Spinal cord (tissue), 9 donors: ENCODE measurements at regions not wholly inside any gene's neighbourhood (a gene's known extent, or its start where the extent isn't known, plus 50 kb on each side); places are given as distances from the start of the nearest gene placed in this dataset.
A peak's percentile ranks its signal among the peaks of the same experiment; 100 is the strongest.

Experiments used
- DNase-seq, 6 donors: peaks; one replicate each; pipeline versions ENCODE4 v3.0.0 to v3.0.0-alpha.2; 2013 to 2015; ENCODE audit warnings: low spot score in 6 of 6, low read depth in 4 of 6
- H3K27ac ChIP-seq: one replicate; pipeline ENCODE4 v1.5.1; 2013; ENCODE audit warnings: low read depth, low read length, control low read depth
- H3K27me3 ChIP-seq: one replicate; pipeline ENCODE4 v1.6.1; 2013; ENCODE audit warnings: low read length; ENCODE audit not compliant: control insufficient read depth, insufficient read depth
- H3K36me3 ChIP-seq: one replicate; pipeline ENCODE4 v1.6.1; 2013; ENCODE audit warnings: low read length; ENCODE audit not compliant: control insufficient read depth, insufficient read depth
- H3K4me1 ChIP-seq: one replicate; pipeline ENCODE4 v1.6.1; 2013; ENCODE audit warnings: low read length; ENCODE audit not compliant: control insufficient read depth, insufficient read depth
- H3K4me3 ChIP-seq: one replicate; pipeline ENCODE4 v1.5.1; 2013; ENCODE audit warnings: low read depth, low read length, control low read depth
- H3K9me3 ChIP-seq: one replicate; pipeline ENCODE4 v1.6.1; 2013; ENCODE audit warnings: low read length; ENCODE audit not compliant: control insufficient read depth, insufficient read depth
- WGBS: methylation state at CpG from one replicate; pipeline ENCODE4 v1.1.5; 2013; ENCODE audit warnings: missing lambda C conversion rate; ENCODE audit not compliant: insufficient coverage; 5-methylcytosine and 5-hydroxymethylcytosine counted together
- donor health status: healthy.

DNA sequence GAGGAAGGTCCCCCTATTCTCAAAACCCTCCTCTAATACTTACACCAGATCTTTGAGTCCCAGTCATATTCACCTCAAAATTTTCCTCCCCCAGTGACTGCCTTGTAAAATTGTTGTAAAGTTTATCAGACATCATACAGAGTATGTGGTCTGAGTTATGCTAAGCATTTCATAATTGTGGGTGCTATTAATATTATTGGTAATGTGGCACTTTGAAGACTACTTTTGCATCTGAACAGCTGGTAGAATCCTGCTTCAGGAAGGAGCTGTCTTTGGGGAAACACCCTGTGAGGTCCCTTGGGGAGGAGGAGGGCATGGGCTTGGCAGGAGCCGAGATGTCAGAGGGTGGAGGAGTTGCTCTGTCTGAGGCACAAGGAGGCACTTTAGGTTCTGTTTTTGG, 164.9 kb upstream of the ZNF618 start:
- Histone ChIP-seq H3K36me3 (no peaks in the 10 kb centered on the region), H3K9me3 (no peaks in the 10 kb centered on the region), H3K27ac (no peak overlapping the region), H3K4me3 (no peak overlapping the region), H3K27me3 (no peaks in the 10 kb centered on the region), H3K4me1 (no peaks in the 10 kb centered on the region)
- no peak for DNase-seq
- WGBS: 56% methylated on average over 1 of the region's 1 CpG

DNA sequence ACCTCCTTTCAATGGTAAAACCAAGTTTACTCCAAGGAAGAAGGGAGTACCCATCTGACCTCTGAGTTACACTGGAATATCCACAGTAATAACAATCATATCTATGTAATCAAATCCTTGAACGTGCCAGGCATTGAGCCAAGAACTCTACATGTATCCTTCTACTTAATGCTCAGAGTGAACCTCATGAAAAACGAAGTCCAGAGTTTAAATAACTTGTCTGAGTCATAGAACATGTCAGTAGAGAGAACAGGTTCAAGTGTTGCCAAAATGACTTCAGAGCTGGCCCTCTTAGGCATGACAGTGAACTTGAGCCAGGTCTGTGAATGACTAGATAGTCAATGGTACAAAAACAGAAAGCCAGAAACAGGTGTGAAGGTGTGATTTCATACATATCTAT, 164.1 kb upstream of the ZNF618 start:
- 50% methylated on average over 2 of the region's 2 CpGs for WGBS
- Histone ChIP-seq H3K27me3 (no peaks in the 10 kb centered on the region), H3K4me1 (no peaks in the 10 kb centered on the region), H3K9me3 (no peaks in the 10 kb centered on the region), H3K27ac (no peak overlapping the region), H3K36me3 (no peaks in the 10 kb centered on the region), H3K4me3 (no peak overlapping the region)
- peak in 2 of 6 donors; percentile 18 to 24 for DNase-seq

GRCh38 chr9:113715086-113715485, 161.0 kb upstream of the ZNF618 start:
- no peak overlapping the region for H3K4me3 ChIP-seq
- H3K27ac ChIP-seq: no peak overlapping the region
- H3K27me3 ChIP-seq: no peaks in the 10 kb centered on the region
- 85% methylated on average over 4 of the region's 5 CpGs for WGBS
- H3K4me1 ChIP-seq: no peaks in the 10 kb centered on the region
- no peaks in the 10 kb centered on the region for H3K36me3 ChIP-seq
- no peaks in the 10 kb centered on the region for H3K9me3 ChIP-seq
- DNase-seq: no peak

DNA sequence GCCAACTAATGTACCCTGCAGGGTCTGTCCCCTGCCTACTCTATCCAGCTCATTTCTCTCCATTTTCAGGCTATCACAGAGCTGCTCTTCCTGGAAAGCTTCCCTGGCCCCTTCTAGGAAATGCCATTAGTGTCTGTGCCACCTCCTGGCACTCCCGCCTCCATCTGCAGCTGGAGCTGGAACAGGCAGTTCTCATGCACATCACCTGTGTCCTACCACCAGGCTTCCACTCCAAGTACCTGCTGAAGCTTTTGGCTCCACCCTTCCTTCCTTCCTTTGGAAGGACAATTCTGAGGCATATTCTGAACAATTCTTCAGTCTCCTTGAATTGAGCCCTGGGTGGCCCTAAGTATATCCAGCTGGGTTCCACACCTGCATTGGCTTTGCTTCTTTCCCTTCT, 156.2 kb upstream of the ZNF618 start:
- H3K4me1 ChIP-seq: no peaks in the 10 kb centered on the region
- peaks cover 3% of the 10 kb centered on the region for H3K9me3 ChIP-seq
- no peak overlapping the region for H3K4me3 ChIP-seq
- no peaks in the 10 kb centered on the region for H3K27me3 ChIP-seq
- no peak overlapping the region for H3K27ac ChIP-seq
- DNase-seq: peak in 1 of 6 donors; percentile 38
- no peaks in the 10 kb centered on the region for H3K36me3 ChIP-seq
- 78% methylated on average over 1 of the region's 1 CpG for WGBS

DNA sequence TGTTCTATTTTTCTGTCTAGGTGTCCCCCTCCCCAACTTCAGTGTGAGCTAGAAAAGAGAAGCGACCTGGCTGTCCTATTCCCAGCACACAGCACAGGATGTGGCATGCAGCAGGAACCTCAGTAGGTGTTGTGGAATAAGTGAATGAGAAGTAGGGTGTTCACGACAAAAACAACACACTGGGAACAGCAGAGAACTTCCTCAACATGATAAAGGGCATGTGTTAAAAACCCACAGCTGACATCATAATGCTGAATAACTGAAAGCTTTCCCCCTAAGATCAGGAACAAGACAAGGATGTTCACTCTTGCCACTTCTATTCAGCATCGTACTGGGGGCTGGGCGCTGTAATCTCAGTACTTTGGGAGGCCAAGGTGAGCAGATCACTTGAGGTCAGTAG, 155.6 kb upstream of the ZNF618 start:
- Histone ChIP-seq H3K36me3 (no peaks in the 10 kb centered on the region), H3K4me3 (no peak overlapping the region), H3K27me3 (no peaks in the 10 kb centered on the region), H3K4me1 (no peaks in the 10 kb centered on the region), H3K9me3 (peaks cover 3% of the 10 kb centered on the region), H3K27ac (no peak overlapping the region)
- WGBS: 60% methylated on average over 1 of the region's 4 CpGs
- DNase-seq: no peak

DNA sequence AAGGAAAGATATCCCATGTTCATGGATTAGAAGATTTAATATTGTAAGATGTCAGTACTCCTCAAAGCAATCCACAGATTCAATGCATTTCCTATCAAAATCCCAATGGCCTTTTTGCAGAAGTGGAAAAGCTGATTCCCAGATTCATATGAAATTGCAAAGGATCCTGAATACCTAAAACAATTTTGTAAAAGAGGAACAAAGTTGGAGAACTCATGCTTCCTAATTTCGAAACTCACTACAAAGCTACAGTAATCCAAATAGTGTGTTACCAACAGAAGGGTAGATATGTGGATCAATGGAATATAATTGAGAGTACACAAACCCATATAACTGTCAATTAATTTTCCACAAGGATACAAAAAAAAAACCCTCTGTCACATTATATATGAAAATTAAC, 154.3 kb upstream of the ZNF618 start:
- DNase-seq: no peak
- WGBS: no CpG with 5 or more reads among the region's 1 CpG
- no peak overlapping the region for H3K4me3 ChIP-seq
- no peaks in the 10 kb centered on the region for H3K4me1 ChIP-seq
- H3K9me3 ChIP-seq: peaks cover 3% of the 10 kb centered on the region
- no peaks in the 10 kb centered on the region for H3K27me3 ChIP-seq
- H3K36me3 ChIP-seq: no peaks in the 10 kb centered on the region
- H3K27ac ChIP-seq: no peak overlapping the region

DNA sequence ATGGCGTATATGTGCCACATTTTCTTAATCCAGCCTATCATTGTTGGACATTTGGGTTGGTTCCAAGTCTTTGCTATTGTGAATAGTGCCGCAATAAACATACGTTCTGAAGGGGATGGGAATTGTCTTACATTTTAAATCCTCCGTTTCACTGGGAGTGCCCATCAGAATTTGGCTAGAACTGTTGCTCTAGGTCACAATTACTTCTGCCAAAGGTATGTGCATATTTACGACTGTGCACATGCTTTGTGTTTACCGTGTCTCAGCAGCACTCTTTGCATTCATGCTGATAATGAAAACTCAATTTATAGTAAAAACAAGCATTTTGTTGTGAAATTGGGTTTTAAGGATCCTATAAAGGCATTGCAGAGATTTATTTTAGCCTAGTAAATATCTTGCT, 151.9 kb upstream of the ZNF618 start:
- no CpG with 5 or more reads among the region's 6 CpGs for WGBS
- H3K27ac ChIP-seq: no peak overlapping the region
- peaks cover 6% of the 10 kb centered on the region for H3K9me3 ChIP-seq
- no peak overlapping the region for H3K4me3 ChIP-seq
- no peak for DNase-seq
- H3K4me1 ChIP-seq: no peaks in the 10 kb centered on the region
- no peaks in the 10 kb centered on the region for H3K36me3 ChIP-seq
- no peaks in the 10 kb centered on the region for H3K27me3 ChIP-seq

GRCh38 chr9:113728989-113729388, 147.1 kb upstream of the ZNF618 start:
- WGBS: 100% methylated on average over 2 of the region's 2 CpGs
- no peak for DNase-seq
- Histone ChIP-seq H3K36me3 (no peaks in the 10 kb centered on the region), H3K27me3 (no peaks in the 10 kb centered on the region), H3K4me1 (no peaks in the 10 kb centered on the region), H3K9me3 (peaks cover 3% of the 10 kb centered on the region), H3K27ac (no peak overlapping the region), H3K4me3 (no peak overlapping the region)

DNA sequence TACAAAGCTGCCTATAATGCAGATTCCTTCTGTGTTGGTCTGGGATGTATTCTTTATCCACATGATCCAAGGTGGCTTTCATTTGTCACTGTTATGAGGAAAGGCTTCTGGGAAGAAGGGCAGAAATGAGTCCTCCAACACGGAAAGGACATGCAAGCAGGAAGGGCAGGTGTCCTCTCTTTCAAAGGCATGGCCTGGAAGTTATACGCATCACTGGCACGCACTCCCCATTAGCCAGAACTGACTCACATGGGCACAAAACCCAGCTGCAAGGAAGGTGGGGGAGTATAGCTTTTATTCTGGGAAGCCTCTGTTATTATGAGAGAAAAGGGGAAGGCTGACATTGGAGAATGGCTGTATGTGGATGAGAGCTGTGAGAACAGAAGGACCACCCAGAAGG, 141.3 kb upstream of the ZNF618 start:
- Histone ChIP-seq H3K36me3 (no peaks in the 10 kb centered on the region), H3K27ac (no peak overlapping the region), H3K4me3 (no peak overlapping the region), H3K27me3 (no peaks in the 10 kb centered on the region), H3K4me1 (no peaks in the 10 kb centered on the region), H3K9me3 (no peaks in the 10 kb centered on the region)
- 43% methylated on average over 1 of the region's 3 CpGs for WGBS
- DNase-seq: no peak

GRCh38 chr9:113737517-113738271, 138.4 kb upstream of the ZNF618 start:
- 23% methylated on average over 5 of the region's 6 CpGs for WGBS
- Histone ChIP-seq H3K27me3 (no peaks in the 10 kb centered on the region), H3K9me3 (no peaks in the 10 kb centered on the region), H3K27ac (no peak overlapping the region), H3K36me3 (no peaks in the 10 kb centered on the region), H3K4me3 (no peak overlapping the region), H3K4me1 (no peaks in the 10 kb centered on the region)
- peak; percentile 41 to 90 (median 60) for DNase-seq
